Stomach smooth muscle (tissue), 2 donors: ENCODE measurements at regions not wholly inside any gene's neighbourhood (a gene's known extent, or its start where the extent isn't known, plus 50 kb on each side); places are given as distances from the start of the nearest gene placed in this dataset.
A peak's percentile ranks its signal among the peaks of the same experiment; 100 is the strongest.

Source experiments
- H3K27ac ChIP-seq: one replicate; pipeline ENCODE4 v1.7.0; 2013; ENCODE audit warnings: mild to moderate bottlenecking, low read length, inconsistent platforms
- H3K27me3 ChIP-seq, 2 donors: one replicate each; pipeline ENCODE4 v1.7.0; 2013; ENCODE audit warnings: low read length in 2 of 2; ENCODE audit not compliant: insufficient read depth in 2 of 2, control insufficient read depth in 1 of 2
- H3K36me3 ChIP-seq, 2 donors: one replicate each; pipeline ENCODE4 v1.7.0; 2013; ENCODE audit warnings: low read length in 2 of 2; ENCODE audit not compliant: control insufficient read depth in 2 of 2, insufficient read depth in 2 of 2
- H3K4me1 ChIP-seq: one replicate; pipeline ENCODE4 v1.7.0; 2013; ENCODE audit warnings: low read length; ENCODE audit not compliant: control insufficient read depth, insufficient read depth
- H3K4me3 ChIP-seq, 2 donors: one replicate each; pipeline ENCODE4 v1.7.0; 2013; ENCODE audit warnings: low read length in 2 of 2
- H3K9ac ChIP-seq, 2 donors: one replicate each; pipeline ENCODE4 v1.7.0; 2013; ENCODE audit warnings: low read length in 2 of 2, mild to moderate bottlenecking in 1 of 2
- H3K9me3 ChIP-seq, 2 donors: one replicate each; pipeline ENCODE4 v1.7.0; 2013; ENCODE audit warnings: low read length in 2 of 2; ENCODE audit not compliant: control insufficient read depth in 2 of 2
- donor health status: healthy.
- donor health status: Pancreatic carcinoma.

GRCh38 chr9:17019398-17019797, 115.4 kb upstream of the CNTLN start:
- no peaks in the 10 kb centered on the region for H3K36me3 ChIP-seq
- no peaks in the 10 kb centered on the region for H3K27me3 ChIP-seq
- H3K27ac ChIP-seq, result no peak overlapping the region
- no peaks in the 10 kb centered on the region for H3K4me1 ChIP-seq
- H3K9me3 ChIP-seq, result peaks cover 0 to 4% of the 10 kb centered on the region in 2 donors
- no peak overlapping the region for H3K9ac ChIP-seq
- no peak overlapping the region for H3K4me3 ChIP-seq

- H3K27me3 ChIP-seq, result no peaks in the 10 kb centered on the region
- no peak overlapping the region for H3K27ac ChIP-seq
- H3K4me1 ChIP-seq, result no peaks in the 10 kb centered on the region
- no peak overlapping the region for H3K9ac ChIP-seq
- H3K9me3 ChIP-seq, result no peaks in the 10 kb centered on the region
- H3K36me3 ChIP-seq, result no peaks in the 10 kb centered on the region
- H3K4me3 ChIP-seq, result no peak overlapping the region
Measured at GRCh38 chr9:17018540-17019196, 116.2 kb upstream of the CNTLN start.

DNA sequence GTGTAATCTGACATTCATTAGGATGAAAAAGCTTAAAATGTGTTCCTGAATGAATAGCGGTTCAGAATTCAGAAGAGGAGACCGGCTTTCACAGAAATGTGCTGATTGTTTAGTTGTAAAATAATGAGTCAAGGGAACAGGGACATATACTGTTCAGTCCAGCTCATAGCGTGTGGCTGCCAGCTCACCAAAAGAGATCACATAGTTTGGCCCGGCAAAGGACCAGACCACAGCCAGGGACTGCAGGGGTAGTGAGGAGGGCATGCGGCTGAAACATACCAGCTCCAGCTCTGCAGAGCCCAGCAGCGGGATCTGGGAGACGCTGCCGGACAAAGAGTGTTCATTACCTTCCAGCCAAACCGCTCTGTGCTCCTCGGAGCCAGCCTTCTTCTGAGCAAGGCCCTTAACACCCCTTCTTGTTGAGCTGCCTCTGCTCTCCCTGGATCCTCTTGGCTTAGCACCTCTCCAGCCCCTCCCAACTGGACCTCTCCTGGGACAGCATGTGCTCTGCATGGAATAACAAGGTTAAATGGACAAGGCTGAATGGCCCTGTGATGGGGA, 116.8 kb upstream of the CNTLN start:
- Histone ChIP-seq H3K9me3 (no peaks in the 10 kb centered on the region), H3K27ac (no peak overlapping the region), H3K4me3 (no peak overlapping the region), H3K4me1 (no peaks in the 10 kb centered on the region), H3K9ac (no peak overlapping the region), H3K27me3 (no peaks in the 10 kb centered on the region), H3K36me3 (no peaks in the 10 kb centered on the region)

DNA sequence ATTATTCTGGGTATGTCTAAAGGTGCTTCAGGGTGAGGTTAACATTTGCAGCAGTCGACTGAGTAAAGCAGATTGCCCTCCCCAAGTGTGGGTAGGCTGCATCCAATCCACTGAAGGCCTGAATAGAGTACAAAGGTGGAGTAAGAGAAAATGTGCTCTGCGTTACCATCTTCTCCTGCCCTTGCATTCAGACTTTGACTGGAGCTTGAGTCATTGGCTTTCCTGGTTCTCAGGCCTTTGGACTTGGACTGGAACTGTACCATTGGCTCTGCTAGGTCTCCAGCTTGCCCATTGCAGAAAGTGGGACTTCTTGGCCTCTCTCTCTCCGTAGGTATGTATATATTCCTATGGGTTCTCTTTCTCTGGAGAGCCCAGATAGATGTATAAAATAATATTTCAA, 120.9 kb upstream of the CNTLN start:
- Histone ChIP-seq H3K9me3 (no peaks in the 10 kb centered on the region), H3K4me3 (no peak overlapping the region), H3K9ac (no peak overlapping the region), H3K27ac (no peak overlapping the region), H3K36me3 (no peaks in the 10 kb centered on the region), H3K27me3 (no peaks in the 10 kb centered on the region), H3K4me1 (no peaks in the 10 kb centered on the region)

DNA sequence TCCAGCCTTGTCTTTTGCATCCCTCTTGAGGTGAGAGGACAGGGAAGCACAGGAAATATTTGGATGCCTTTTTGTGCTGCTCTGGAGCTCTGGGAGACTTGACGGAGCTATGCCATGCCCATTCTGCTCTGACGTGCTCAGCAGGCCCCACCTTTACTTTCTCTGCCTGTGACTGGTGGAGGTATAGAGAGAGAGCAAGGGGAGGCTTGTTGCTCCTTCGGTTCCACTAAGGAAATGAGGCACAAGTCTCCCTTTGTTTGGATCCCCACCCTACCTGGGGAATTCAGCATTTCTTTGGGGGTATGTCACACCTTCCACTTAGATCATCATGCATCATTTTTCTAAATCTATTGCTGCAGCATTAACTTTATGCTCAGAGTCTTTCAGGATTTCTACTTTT, 121.8 kb upstream of the CNTLN start:
- Histone ChIP-seq H3K4me1 (no peaks in the 10 kb centered on the region), H3K36me3 (no peaks in the 10 kb centered on the region), H3K4me3 (no peak overlapping the region), H3K9me3 (no peaks in the 10 kb centered on the region), H3K9ac (no peak overlapping the region), H3K27me3 (no peaks in the 10 kb centered on the region), H3K27ac (no peak overlapping the region)

DNA sequence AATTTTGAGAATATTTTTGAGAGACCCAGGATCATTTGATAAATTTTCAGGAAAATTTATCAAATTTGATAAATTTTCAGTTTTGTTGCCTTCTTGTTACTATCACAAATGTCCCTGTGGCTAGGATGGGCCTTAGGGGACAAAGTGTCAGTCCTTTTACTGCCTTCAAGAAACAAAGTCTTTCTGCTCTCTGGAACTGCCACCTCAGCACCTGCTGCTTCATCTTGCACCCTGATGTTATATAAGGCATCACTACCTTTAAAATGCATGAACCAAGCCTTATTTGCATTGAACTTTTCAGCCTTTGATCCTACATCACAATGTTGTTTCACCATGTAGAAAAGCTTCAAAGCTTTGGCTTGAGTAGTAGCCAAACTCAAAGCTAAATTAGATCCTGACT, 123.0 kb upstream of the CNTLN start:
- H3K27ac ChIP-seq, result no peak overlapping the region

GRCh38 chr9:17009071-17009470, 125.8 kb upstream of the CNTLN start:
- Histone ChIP-seq H3K4me1 (no peaks in the 10 kb centered on the region), H3K27me3 (no peaks in the 10 kb centered on the region), H3K36me3 (no peaks in the 10 kb centered on the region), H3K27ac (no peak overlapping the region), H3K9me3 (no peaks in the 10 kb centered on the region), H3K4me3 (no peak overlapping the region), H3K9ac (no peak overlapping the region)

More for the DNA sequence above, 123.0 kb upstream of the CNTLN start:
- H3K4me3 ChIP-seq, result no peak overlapping the region
- H3K4me1 ChIP-seq, result no peaks in the 10 kb centered on the region
- no peaks in the 10 kb centered on the region for H3K27me3 ChIP-seq
- H3K36me3 ChIP-seq, result no peaks in the 10 kb centered on the region
- H3K9me3 ChIP-seq, result no peaks in the 10 kb centered on the region
- no peak overlapping the region for H3K9ac ChIP-seq

- Histone ChIP-seq H3K9me3 (no peaks in the 10 kb centered on the region), H3K4me3 (peak overlapping the region; percentile 30 to 44), H3K27me3 (no peaks in the 10 kb centered on the region), H3K4me1 (no peaks in the 10 kb centered on the region), H3K36me3 (no peaks in the 10 kb centered on the region), H3K9ac (peak overlapping the region; percentile 48 to 56), H3K27ac (peak overlapping the region; percentile 37)
Measured at GRCh38 chr9:17005056-17005823, 129.6 kb upstream of the CNTLN start.

DNA sequence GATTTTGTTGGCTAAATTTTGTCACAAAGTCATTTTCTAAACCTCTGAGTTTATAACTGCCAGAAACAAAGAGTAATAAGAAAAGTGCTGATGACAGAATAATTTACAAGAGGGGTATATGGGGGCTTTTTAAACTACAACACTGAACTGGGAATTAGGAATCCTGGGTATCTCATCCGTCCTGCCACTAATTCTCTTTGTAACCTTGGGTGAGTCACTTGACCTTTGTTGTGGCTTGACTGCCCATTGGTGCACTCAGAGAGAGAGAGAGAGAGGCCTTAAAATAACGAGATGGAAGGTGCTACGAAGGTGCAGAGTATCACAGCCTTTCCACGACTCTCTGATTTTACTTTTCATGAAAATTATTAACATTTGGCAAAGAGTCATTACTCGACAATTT, 130.3 kb upstream of the CNTLN start:
- no peaks in the 10 kb centered on the region for H3K27me3 ChIP-seq
- peak overlapping the region in 1 of 2 donors; percentile 30 for H3K4me3 ChIP-seq
- no peaks in the 10 kb centered on the region for H3K36me3 ChIP-seq
- no peaks in the 10 kb centered on the region for H3K4me1 ChIP-seq
- no peaks in the 10 kb centered on the region for H3K9me3 ChIP-seq
- peak overlapping the region in 1 of 2 donors; percentile 56 for H3K9ac ChIP-seq
- H3K27ac ChIP-seq, result no peak overlapping the region

DNA sequence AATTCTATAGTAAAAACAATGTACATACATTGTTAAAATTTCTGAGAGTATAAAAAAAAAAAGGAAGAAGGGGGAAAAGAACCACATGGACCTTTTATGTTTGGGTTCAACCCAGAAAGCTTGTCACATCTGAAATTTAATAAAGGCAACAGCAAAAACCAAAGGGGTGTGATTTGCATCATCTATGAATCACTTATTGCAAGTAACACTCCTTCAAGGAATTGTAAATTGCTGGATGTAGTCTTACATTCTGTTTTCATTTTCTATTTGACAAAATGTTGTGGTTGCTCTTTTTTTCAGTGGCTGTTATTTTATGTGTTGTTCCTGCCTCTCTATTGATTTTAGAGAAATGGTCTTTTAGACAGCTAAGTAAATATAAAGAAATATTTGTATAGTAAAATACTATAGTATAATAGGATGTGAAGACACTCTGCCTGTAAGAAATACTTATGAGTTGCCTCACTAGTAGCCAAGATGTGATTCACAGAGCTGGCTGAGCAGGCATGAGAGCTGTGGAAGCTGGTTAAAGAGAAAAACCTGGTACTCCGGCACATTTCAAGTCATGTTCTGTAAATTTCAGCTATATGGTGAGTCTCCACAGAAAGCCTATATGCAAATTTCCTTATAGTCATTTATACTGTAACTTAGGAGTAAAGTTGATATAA, 131.1 kb upstream of the CNTLN start:
- H3K27me3 ChIP-seq, result no peaks in the 10 kb centered on the region

More for the DNA sequence above, 131.1 kb upstream of the CNTLN start:
- Histone ChIP-seq H3K36me3 (no peaks in the 10 kb centered on the region), H3K4me1 (no peaks in the 10 kb centered on the region), H3K9ac (no peak overlapping the region), H3K4me3 (no peak overlapping the region), H3K9me3 (no peaks in the 10 kb centered on the region), H3K27ac (no peak overlapping the region)
